Astrocyte (in vitro differentiated cells and primary cell): ENCODE measurements at regions not wholly inside any gene's neighbourhood (a gene's known extent, or its start where the extent isn't known, plus 50 kb on each side); places are given as distances from the start of the nearest gene placed in this dataset.

Experiments used
- DNase-seq: peaks from one replicate; pipeline ENCODE4 v3.0.0-alpha.2; 2010; ENCODE audit warnings: low read depth
- FAIRE-seq: peaks from 2 replicates; lab custom pipeline; 2011; peaks lifted over from hg19 to GRCh38; lab: Jason Lieb, UNC
- H2AFZ ChIP-seq: 2 replicates; pipeline ENCODE4 v1.6.0; 2012; ENCODE audit warnings: low read depth, low read length, inconsistent platforms
- H3K27ac ChIP-seq: 2 replicates; pipeline ENCODE4 v1.5.1; 2011; ENCODE audit warnings: low read depth, low read length, inconsistent platforms
- H3K27me3 ChIP-seq: 2 replicates; pipeline ENCODE4 v1.6.0; 2011; ENCODE audit warnings: low read length, inconsistent platforms; ENCODE audit not compliant: insufficient read depth
- H3K36me3 ChIP-seq: 2 replicates; pipeline ENCODE4 v1.5.1; 2011; ENCODE audit warnings: low read length, inconsistent platforms; ENCODE audit not compliant: insufficient read depth
- H3K4me1 ChIP-seq: 2 replicates; pipeline ENCODE4 v1.5.1; 2011; ENCODE audit warnings: low read length, inconsistent platforms; ENCODE audit not compliant: insufficient read depth
- H3K4me2 ChIP-seq: 2 replicates; pipeline ENCODE4 v1.6.0; 2012; ENCODE audit warnings: low read length, inconsistent platforms
- H3K4me3 ChIP-seq: 2 replicates; pipeline ENCODE4 v1.5.1; 2011; ENCODE audit warnings: low read depth, mild to moderate bottlenecking, low read length, inconsistent platforms; ENCODE audit not compliant: insufficient read depth
- H3K79me2 ChIP-seq: 2 replicates; pipeline ENCODE4 v1.6.0; 2012; ENCODE audit warnings: mild to moderate bottlenecking, low read length, inconsistent platforms; ENCODE audit not compliant: insufficient read depth
- H3K9ac ChIP-seq: 2 replicates; pipeline ENCODE4 v1.6.0; 2012; ENCODE audit warnings: mild to moderate bottlenecking, low read length, inconsistent platforms
- H3K9me3 ChIP-seq: 2 replicates; pipeline ENCODE4 v1.5.1; 2012; ENCODE audit warnings: low read depth, mild to moderate bottlenecking, low read length, inconsistent platforms; ENCODE audit not compliant: insufficient read depth
- H4K20me1 ChIP-seq: 2 replicates; pipeline ENCODE4 v1.6.0; 2012; ENCODE audit warnings: low read length, inconsistent platforms; ENCODE audit not compliant: insufficient read depth
- H3K27ac Mint-ChIP-seq: one replicate; pipeline ENCODE4 v1.8.0; 2021; ENCODE audit warnings: mild to moderate bottlenecking, mixed read lengths; ENCODE audit not compliant: unreplicated experiment
- H3K27me3 Mint-ChIP-seq: one replicate; pipeline ENCODE4 v1.8.0; 2021; ENCODE audit warnings: low read depth, mixed read lengths; ENCODE audit not compliant: unreplicated experiment
- H3K36me3 Mint-ChIP-seq: one replicate; pipeline ENCODE4 v1.8.0; 2021; ENCODE audit warnings: low read depth, mixed read lengths; ENCODE audit not compliant: unreplicated experiment
- H3K4me1 Mint-ChIP-seq: one replicate; pipeline ENCODE4 v1.8.0; 2021; ENCODE audit warnings: low read depth, mixed read lengths; ENCODE audit not compliant: unreplicated experiment
- H3K4me3 Mint-ChIP-seq: one replicate; pipeline ENCODE4 v1.8.0; 2021; ENCODE audit warnings: mild to moderate bottlenecking, moderate library complexity, mixed read lengths; ENCODE audit not compliant: unreplicated experiment
- H3K9me3 Mint-ChIP-seq: one replicate; pipeline ENCODE4 v1.8.0; 2021; ENCODE audit warnings: mild to moderate bottlenecking, mixed read lengths; ENCODE audit not compliant: unreplicated experiment
- CTCF ChIP-seq: IDR thresholded peaks from 2 replicates; pipeline ENCODE4 v1.5.1; 2011; ENCODE audit warnings: low read depth, mild to moderate bottlenecking, inconsistent platforms, low read length, moderate library complexity; ENCODE audit not compliant: insufficient read depth
- EZH2 ChIP-seq: IDR thresholded peaks from 2 replicates; pipeline ENCODE4 v1.6.1; 2012; ENCODE audit warnings: mild to moderate bottlenecking, low read length, inconsistent platforms; ENCODE audit not compliant: insufficient read depth

DNA sequence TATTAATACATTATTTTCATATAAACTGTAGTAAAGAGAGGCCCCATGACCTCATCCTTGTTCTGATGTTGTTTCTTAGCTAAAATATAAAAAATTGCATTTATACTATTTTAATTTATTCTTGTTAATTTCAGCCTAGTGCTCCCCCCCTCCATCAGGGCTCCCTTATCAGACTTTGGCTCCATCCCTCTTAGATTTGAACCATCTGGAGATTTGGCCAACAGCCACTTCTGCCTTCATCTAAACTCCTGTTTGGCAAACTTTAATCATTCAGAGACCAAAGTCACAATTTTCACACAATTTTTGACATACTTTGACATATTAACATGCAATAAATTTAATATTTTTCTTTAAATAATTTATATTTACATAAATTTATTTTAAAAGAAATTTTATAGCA is 569.3 kb downstream of the TDRD15 start:
- H2AFZ ChIP-seq: no peak overlapping the region
- no peak overlapping the region for H3K4me2 ChIP-seq
- H3K27me3 Mint-ChIP-seq: no peaks in the 10 kb centered on the region
- no peak for FAIRE-seq
- no peak for TF ChIP-seq EZH2
- no peak for TF ChIP-seq CTCF
- H3K4me3 Mint-ChIP-seq: no peak overlapping the region
- no peak overlapping the region for H3K9ac ChIP-seq
- H3K79me2 ChIP-seq: no peaks in the 10 kb centered on the region
- H3K27me3 ChIP-seq: no peaks in the 10 kb centered on the region
- H3K4me1 Mint-ChIP-seq: no peaks in the 10 kb centered on the region
- no peaks in the 10 kb centered on the region for H3K9me3 ChIP-seq
- no peaks in the 10 kb centered on the region for H4K20me1 ChIP-seq
- DNase-seq: no peak
- no peaks in the 10 kb centered on the region for H3K36me3 Mint-ChIP-seq
- no peak overlapping the region for H3K4me3 ChIP-seq
- H3K4me1 ChIP-seq: no peaks in the 10 kb centered on the region
- H3K27ac ChIP-seq: no peak overlapping the region
- no peaks in the 10 kb centered on the region for H3K36me3 ChIP-seq
- no peak overlapping the region for H3K27ac Mint-ChIP-seq
- no peaks in the 10 kb centered on the region for H3K9me3 Mint-ChIP-seq

DNA sequence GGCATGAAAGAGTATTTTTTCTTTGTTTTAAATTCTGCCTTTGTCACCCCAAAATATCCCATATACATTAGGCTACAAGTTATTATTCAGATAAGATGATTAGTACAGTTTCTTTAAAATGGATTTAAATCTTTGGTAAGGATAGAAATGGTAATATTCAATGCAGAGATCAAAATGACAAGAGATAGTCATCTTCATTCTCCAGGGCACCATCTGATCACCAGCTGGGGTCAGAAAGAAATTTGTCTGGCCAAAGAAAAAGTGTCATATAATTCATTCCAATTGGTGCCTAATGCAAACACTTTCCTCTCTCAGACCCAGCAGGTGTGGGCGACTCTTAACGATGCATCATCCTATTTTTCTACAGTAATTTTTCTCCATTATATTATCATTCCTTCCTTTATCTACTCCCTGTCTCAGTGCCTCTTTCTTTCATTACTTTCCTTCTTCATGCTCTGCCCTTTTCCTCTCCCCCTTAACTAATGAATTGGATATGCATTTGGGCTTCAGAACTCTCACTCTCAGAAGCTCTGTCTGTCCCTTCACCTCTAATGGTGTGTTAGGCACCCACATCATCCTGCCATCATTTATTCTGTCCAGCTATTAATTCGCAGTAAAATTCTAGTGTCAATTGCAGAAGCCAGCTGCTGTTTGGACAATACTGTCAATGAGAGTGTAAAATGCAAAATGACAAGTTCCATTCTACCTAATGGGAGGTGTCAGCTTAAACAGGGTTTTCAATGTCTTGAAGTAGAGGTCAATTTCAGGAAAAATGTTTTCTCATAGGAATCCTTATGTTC is 570.5 kb downstream of the TDRD15 start:
- Mint-ChIP-seq H3K27ac (no peak overlapping the region), H3K36me3 (no peaks in the 10 kb centered on the region), H3K9me3 (no peaks in the 10 kb centered on the region), H3K27me3 (no peaks in the 10 kb centered on the region), H3K4me3 (no peak overlapping the region), H3K4me1 (no peaks in the 10 kb centered on the region)
- Histone ChIP-seq H4K20me1 (no peaks in the 10 kb centered on the region), H3K4me2 (no peak overlapping the region), H3K9me3 (no peaks in the 10 kb centered on the region), H3K36me3 (no peaks in the 10 kb centered on the region), H3K9ac (no peak overlapping the region), H3K4me1 (no peaks in the 10 kb centered on the region), H3K27me3 (no peaks in the 10 kb centered on the region), H2AFZ (no peak overlapping the region), H3K4me3 (no peak overlapping the region), H3K79me2 (no peaks in the 10 kb centered on the region), H3K27ac (no peak overlapping the region)
- no peak for DNase-seq
- no peak for FAIRE-seq
- TF ChIP-seq EZH2 (no peak), CTCF (no peak)

DNA sequence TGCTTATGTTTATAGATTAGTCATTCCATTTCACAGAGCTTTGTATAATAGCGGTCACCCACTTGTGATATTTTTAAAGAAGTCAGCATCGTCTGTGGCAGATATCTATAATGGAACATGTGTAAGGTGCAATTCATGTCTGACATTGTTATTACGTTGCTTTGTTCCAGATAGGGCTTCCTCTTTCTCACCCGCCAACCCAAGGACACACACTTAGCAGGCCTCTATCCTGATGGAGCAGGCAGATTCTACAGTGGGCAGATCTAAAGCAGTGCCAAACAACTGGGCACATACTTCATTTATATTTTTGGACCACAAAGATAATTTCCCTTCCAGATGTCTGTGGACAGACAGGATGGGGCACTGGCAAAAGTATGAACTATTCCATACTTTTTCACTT is 573.1 kb downstream of the TDRD15 start:
- no peaks in the 10 kb centered on the region for H3K36me3 ChIP-seq
- no peaks in the 10 kb centered on the region for H3K79me2 ChIP-seq
- no peaks in the 10 kb centered on the region for H3K27me3 ChIP-seq
- no peaks in the 10 kb centered on the region for H3K9me3 ChIP-seq
- Mint-ChIP-seq H3K4me3 (no peak overlapping the region), H3K4me1 (no peaks in the 10 kb centered on the region), H3K27ac (no peak overlapping the region), H3K9me3 (no peaks in the 10 kb centered on the region), H3K36me3 (no peaks in the 10 kb centered on the region), H3K27me3 (no peaks in the 10 kb centered on the region)
- no peak overlapping the region for H3K4me3 ChIP-seq
- no peak for TF ChIP-seq EZH2
- TF ChIP-seq CTCF: no peak
- H4K20me1 ChIP-seq: no peaks in the 10 kb centered on the region
- DNase-seq (no peak), FAIRE-seq (no peak)
- no peak overlapping the region for H3K27ac ChIP-seq
- H3K4me1 ChIP-seq: no peaks in the 10 kb centered on the region
- H2AFZ ChIP-seq: no peak overlapping the region
- H3K4me2 ChIP-seq: no peak overlapping the region
- H3K9ac ChIP-seq: no peak overlapping the region
